Mesendoderm (in vitro differentiated cells): ENCODE measurements at regions not wholly inside any gene's neighbourhood (a gene's known extent, or its start where the extent isn't known, plus 50 kb on each side); places are given as distances from the start of the nearest gene placed in this dataset.
A peak's percentile ranks its signal among the peaks of the same experiment; 100 is the strongest.

ENCODE experiments used
- DNase-seq: peaks from one replicate; pipeline ENCODE4 v3.0.0; 2013
- H2AK5ac ChIP-seq: 2 replicates; pipeline ENCODE4 v1.6.1; 2013; ENCODE audit warnings: low read length, inconsistent platforms
- H2BK120ac ChIP-seq: 2 replicates; pipeline ENCODE4 v1.6.1; 2013; ENCODE audit warnings: low read depth, mild to moderate bottlenecking, low read length, moderate library complexity, mixed read lengths
- H2BK15ac ChIP-seq: replicated peaks from 2 replicates; pipeline ENCODE4 v1.6.1; 2013; ENCODE audit warnings: low read depth, mild to moderate bottlenecking, moderate library complexity
- H2BK5ac ChIP-seq: 2 replicates; pipeline ENCODE4 v1.6.1; 2013; ENCODE audit warnings: low read length, inconsistent platforms
- H3K18ac ChIP-seq: 2 replicates; pipeline ENCODE4 v1.6.1; 2013; ENCODE audit warnings: mild to moderate bottlenecking, low read length, mixed read lengths
- H3K23ac ChIP-seq: one replicate; pipeline ENCODE4 v1.6.1; 2013; ENCODE audit warnings: low read length
- H3K27ac ChIP-seq: 2 replicates; pipeline ENCODE4 v1.5.1; 2013; ENCODE audit warnings: low read depth, mild to moderate bottlenecking, inconsistent platforms, low read length, moderate library complexity
- H3K27me3 ChIP-seq: 2 replicates; pipeline ENCODE4 v1.6.1; 2013; ENCODE audit warnings: low read length, control low read depth, mild to moderate bottlenecking, inconsistent platforms; ENCODE audit not compliant: insufficient read depth, poor library complexity
- H3K36me3 ChIP-seq: 2 replicates; pipeline ENCODE4 v1.6.1; 2013; ENCODE audit warnings: low read length, inconsistent platforms; ENCODE audit not compliant: control insufficient read depth, insufficient read depth
- H3K4ac ChIP-seq: one replicate; pipeline ENCODE4 v1.6.1; 2013; ENCODE audit warnings: low read depth, mild to moderate bottlenecking, low read length, moderate library complexity
- H3K4me1 ChIP-seq: 2 replicates; pipeline ENCODE4 v1.6.1; 2013; ENCODE audit warnings: low read depth, low read length, inconsistent platforms; ENCODE audit not compliant: control insufficient read depth
- H3K4me2 ChIP-seq: 2 replicates; pipeline ENCODE4 v1.6.1; 2013; ENCODE audit warnings: low read length
- H3K4me3 ChIP-seq: 2 replicates; pipeline ENCODE4 v1.5.1; 2013; ENCODE audit warnings: mild to moderate bottlenecking, low read length
- H3K56ac ChIP-seq: one replicate; pipeline ENCODE4 v1.6.1; 2013; ENCODE audit warnings: low read length
- H3K79me1 ChIP-seq: 2 replicates; pipeline ENCODE4 v1.6.1; 2013; ENCODE audit warnings: low read length, inconsistent platforms
- H3K79me2 ChIP-seq: 2 replicates; pipeline ENCODE4 v1.6.1; 2013; ENCODE audit warnings: mild to moderate bottlenecking, low read length; ENCODE audit not compliant: control insufficient read depth, insufficient read depth
- H3K9ac ChIP-seq: 2 replicates; pipeline ENCODE4 v1.6.1; 2013; ENCODE audit warnings: low read length, inconsistent platforms
- H4K5ac ChIP-seq: one replicate; pipeline ENCODE4 v1.6.1; 2013; ENCODE audit warnings: low read length
- H4K8ac ChIP-seq: one replicate; pipeline ENCODE4 v1.6.1; 2013; ENCODE audit warnings: low read depth, mild to moderate bottlenecking, control low read depth, low read length, moderate library complexity
- WGBS: extraction: QIAGEN DNeasy Blood & Tissue Kit; methylation state at CpG from one replicate; pipeline ENCODE4 v1.1.7; 2013; ENCODE audit warnings: low lambda C conversion rate, missing lambda C conversion rate; ENCODE audit not compliant: insufficient coverage; ENCODE audit errors: extremely low coverage; 5-methylcytosine and 5-hydroxymethylcytosine counted together

- no peak overlapping the region for H3K27ac ChIP-seq
- no peaks in the 10 kb centered on the region for H3K36me3 ChIP-seq
- no peak overlapping the region for H3K23ac ChIP-seq
- no peak overlapping the region for H2AK5ac ChIP-seq
- H2BK15ac ChIP-seq = no peak overlapping the region
- H3K9ac ChIP-seq = no peak overlapping the region
- no peak for DNase-seq
- H3K27me3 ChIP-seq = no peaks in the 10 kb centered on the region
- H3K4me2 ChIP-seq = no peak overlapping the region
- H3K18ac ChIP-seq = no peak overlapping the region
- H3K56ac ChIP-seq = no peak overlapping the region
- H3K4me1 ChIP-seq = peaks cover 4% of the 10 kb centered on the region
- 100% methylated on average over 1 of the region's 4 CpGs for WGBS
- H3K4ac ChIP-seq = no peak overlapping the region
- H3K79me1 ChIP-seq = no peaks in the 10 kb centered on the region
- no peak overlapping the region for H4K5ac ChIP-seq
- no peak overlapping the region for H4K8ac ChIP-seq
- H2BK5ac ChIP-seq = no peak overlapping the region
- H3K4me3 ChIP-seq = no peak overlapping the region
- H2BK120ac ChIP-seq = no peak overlapping the region
- no peaks in the 10 kb centered on the region for H3K79me2 ChIP-seq
These were observed 101.9 kb downstream of the KLF12 start for GRCh38 chr13:74032325-74032724.

- H3K4me2 ChIP-seq = peak overlapping the region; percentile 8
- no peak overlapping the region for H4K5ac ChIP-seq
- peak overlapping the region; percentile 44 for H3K56ac ChIP-seq
- no peaks in the 10 kb centered on the region for H3K79me2 ChIP-seq
- H3K23ac ChIP-seq = no peak overlapping the region
- H4K8ac ChIP-seq = peak overlapping the region; percentile 98
- WGBS = no CpG with 5 or more reads among the region's 4 CpGs
- H3K27me3 ChIP-seq = no peaks in the 10 kb centered on the region
- DNase-seq = no peak
- H2BK5ac ChIP-seq = peak overlapping the region; percentile 10
- no peaks in the 10 kb centered on the region for H3K79me1 ChIP-seq
- no peaks in the 10 kb centered on the region for H3K4me1 ChIP-seq
- no peak overlapping the region for H3K4me3 ChIP-seq
- H2BK120ac ChIP-seq = peak overlapping the region; percentile 96
- peak overlapping the region; percentile 79 for H3K27ac ChIP-seq
- peak overlapping the region; percentile 36 for H2BK15ac ChIP-seq
- H3K36me3 ChIP-seq = no peaks in the 10 kb centered on the region
- H3K4ac ChIP-seq = no peak overlapping the region
- peak overlapping the region; percentile 87 for H3K18ac ChIP-seq
- H2AK5ac ChIP-seq = no peak overlapping the region
- H3K9ac ChIP-seq = peak overlapping the region; percentile 1
These were observed 106.9 kb downstream of the KLF12 start for GRCh38 chr13:74027161-74027779.

GRCh38 chr13:74026753-74027152 lies 107.5 kb downstream of the KLF12 start:
- Histone ChIP-seq H3K9ac (no peak overlapping the region), H3K18ac (no peak overlapping the region), H3K27ac (peak overlapping the region; percentile 79), H3K56ac (peak overlapping the region; percentile 44), H3K4ac (no peak overlapping the region), H3K4me3 (no peak overlapping the region), H4K8ac (no peak overlapping the region), H4K5ac (no peak overlapping the region), H2BK15ac (peak overlapping the region; percentile 36), H2AK5ac (no peak overlapping the region), H2BK5ac (peak overlapping the region; percentile 10), H3K27me3 (no peaks in the 10 kb centered on the region), H3K79me2 (no peaks in the 10 kb centered on the region), H3K79me1 (no peaks in the 10 kb centered on the region), H3K4me1 (no peaks in the 10 kb centered on the region), H3K23ac (no peak overlapping the region), H3K36me3 (no peaks in the 10 kb centered on the region), H2BK120ac (no peak overlapping the region), H3K4me2 (peak overlapping the region; percentile 8)
- DNase-seq = peak; percentile 96
- no CpG with 5 or more reads among the region's 4 CpGs for WGBS

- Histone ChIP-seq H2BK15ac (peak overlapping the region; percentile 57), H3K18ac (no peak overlapping the region), H3K36me3 (no peaks in the 10 kb centered on the region), H3K9ac (no peak overlapping the region), H3K4me3 (no peak overlapping the region), H3K4ac (no peak overlapping the region), H3K4me1 (no peaks in the 10 kb centered on the region), H2BK120ac (no peak overlapping the region), H3K27me3 (no peaks in the 10 kb centered on the region), H3K79me2 (no peaks in the 10 kb centered on the region), H2AK5ac (no peak overlapping the region), H3K23ac (no peak overlapping the region), H3K56ac (no peak overlapping the region), H4K8ac (no peak overlapping the region), H3K27ac (no peak overlapping the region), H4K5ac (no peak overlapping the region), H2BK5ac (no peak overlapping the region), H3K79me1 (no peaks in the 10 kb centered on the region), H3K4me2 (no peak overlapping the region)
- no peak for DNase-seq
- no CpG with 5 or more reads among the region's 3 CpGs for WGBS
These were observed 108.8 kb downstream of the KLF12 start for GRCh38 chr13:74025369-74025768.

GRCh38 chr13:74024856-74025255 lies 109.3 kb downstream of the KLF12 start:
- Histone ChIP-seq H3K23ac (no peak overlapping the region), H3K36me3 (no peaks in the 10 kb centered on the region), H4K5ac (no peak overlapping the region), H3K27ac (no peak overlapping the region), H3K4me3 (no peak overlapping the region), H3K79me2 (no peaks in the 10 kb centered on the region), H2AK5ac (no peak overlapping the region), H2BK120ac (no peak overlapping the region), H3K18ac (no peak overlapping the region), H3K9ac (no peak overlapping the region), H3K27me3 (no peaks in the 10 kb centered on the region), H3K56ac (no peak overlapping the region), H3K4ac (no peak overlapping the region), H3K4me2 (no peak overlapping the region), H2BK15ac (no peak overlapping the region), H3K79me1 (peaks cover 2% of the 10 kb centered on the region), H4K8ac (no peak overlapping the region), H3K4me1 (no peaks in the 10 kb centered on the region), H2BK5ac (no peak overlapping the region)
- no peak for DNase-seq

GRCh38 chr13:74024314-74024713 lies 109.9 kb downstream of the KLF12 start:
- no peak overlapping the region for H2BK5ac ChIP-seq
- no peak for DNase-seq
- no peak overlapping the region for H3K56ac ChIP-seq
- no peak overlapping the region for H4K5ac ChIP-seq
- H3K18ac ChIP-seq = no peak overlapping the region
- H2BK15ac ChIP-seq = no peak overlapping the region
- H3K4me3 ChIP-seq = no peak overlapping the region
- H3K27ac ChIP-seq = no peak overlapping the region
- H3K79me2 ChIP-seq = no peaks in the 10 kb centered on the region
- peaks cover 2% of the 10 kb centered on the region for H3K79me1 ChIP-seq
- H3K4ac ChIP-seq = no peak overlapping the region
- no peak overlapping the region for H3K23ac ChIP-seq
- no peaks in the 10 kb centered on the region for H3K4me1 ChIP-seq
- no peak overlapping the region for H3K4me2 ChIP-seq
- no CpG with 5 or more reads among the region's 4 CpGs for WGBS
- H3K9ac ChIP-seq = no peak overlapping the region
- no peaks in the 10 kb centered on the region for H3K36me3 ChIP-seq
- H3K27me3 ChIP-seq = no peaks in the 10 kb centered on the region
- H4K8ac ChIP-seq = no peak overlapping the region
- no peak overlapping the region for H2BK120ac ChIP-seq
- no peak overlapping the region for H2AK5ac ChIP-seq
